NCI-H2196 treated with DMSO at 0.1 percent for 48 hours (cell line): ENCODE measurements at regions not wholly inside any gene's neighbourhood (a gene's known extent, or its start where the extent isn't known, plus 50 kb on each side); places are given as distances from the start of the nearest gene placed in this dataset.

Source experiments
- DNase-seq: peaks from one replicate; lab custom pipeline; 2025; ENCODE audit not compliant: unreplicated experiment; lab: John Stamatoyannopoulos, UW

GRCh38 chr9:86458191-86458855 is 104.1 kb upstream of the TUT7 start:
- no peak for DNase-seq

DNA sequence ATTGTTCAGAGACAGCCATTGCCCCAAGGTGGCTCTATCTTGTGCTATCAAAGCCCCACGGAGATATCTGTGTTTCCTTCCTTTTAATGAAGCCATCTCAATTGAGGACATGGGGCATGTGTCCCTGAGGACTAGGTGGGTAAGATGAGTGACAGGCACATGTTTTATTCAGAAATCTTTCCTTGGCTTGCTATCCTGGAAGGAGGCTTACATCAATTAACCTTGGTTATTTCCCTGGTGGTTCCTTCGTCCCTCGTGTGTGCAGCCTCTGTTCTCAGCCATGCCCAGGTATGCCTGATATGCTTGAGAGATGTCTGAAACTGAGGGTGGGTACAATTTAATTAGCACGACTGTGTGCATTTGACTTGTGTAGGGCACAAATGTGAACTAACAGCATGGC is 102.2 kb upstream of the TUT7 start:
- DNase-seq, result no peak

GRCh38 chr9:86454701-86455615 is 100.7 kb upstream of the TUT7 start:
- no peak for DNase-seq

GRCh38 chr9:86452201-86452828 is 98.1 kb upstream of the TUT7 start:
- DNase-seq, result no peak

GRCh38 chr9:86449246-86449645 is 95.0 kb upstream of the TUT7 start:
- no peak for DNase-seq

- no peak for DNase-seq
Observed at GRCh38 chr9:86445671-86446070, 91.5 kb upstream of the TUT7 start.

- DNase-seq, result no peak
Observed at GRCh38 chr9:86443992-86444391, 89.8 kb upstream of the TUT7 start.

DNA sequence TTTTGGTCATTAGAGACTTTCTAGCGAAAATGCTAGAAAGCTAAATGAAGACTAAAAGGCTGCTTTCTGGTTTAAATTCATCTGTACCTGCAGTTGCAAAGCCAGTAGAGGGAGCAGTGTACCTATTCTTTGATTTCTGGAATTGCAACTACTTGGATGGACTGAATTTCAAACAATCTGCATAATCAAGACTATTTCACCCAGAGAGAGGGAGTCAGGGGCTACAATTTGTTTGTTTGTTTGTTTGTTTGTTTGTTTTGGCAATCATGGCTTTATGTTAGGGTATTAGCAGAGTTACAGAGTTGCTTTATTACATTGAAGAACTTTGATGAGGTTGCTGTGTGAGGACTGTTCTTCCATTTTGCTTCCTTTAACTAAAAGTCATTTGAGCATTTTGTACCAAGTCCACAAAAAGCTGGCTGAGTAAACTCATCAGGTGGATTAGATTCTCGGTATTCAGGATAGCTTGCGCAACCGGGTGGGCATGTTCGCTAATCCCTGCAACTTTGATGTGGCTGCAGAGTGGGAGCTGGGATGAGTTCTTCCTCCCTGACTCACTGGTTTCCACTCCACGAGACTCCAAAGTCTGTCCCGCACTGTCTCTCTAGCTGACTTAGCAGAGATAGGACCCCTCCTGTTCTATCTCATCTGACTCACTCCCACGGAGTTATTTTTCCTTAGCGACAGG is 80.0 kb upstream of the TUT7 start:
- DNase-seq, result peak; percentile 39

DNA sequence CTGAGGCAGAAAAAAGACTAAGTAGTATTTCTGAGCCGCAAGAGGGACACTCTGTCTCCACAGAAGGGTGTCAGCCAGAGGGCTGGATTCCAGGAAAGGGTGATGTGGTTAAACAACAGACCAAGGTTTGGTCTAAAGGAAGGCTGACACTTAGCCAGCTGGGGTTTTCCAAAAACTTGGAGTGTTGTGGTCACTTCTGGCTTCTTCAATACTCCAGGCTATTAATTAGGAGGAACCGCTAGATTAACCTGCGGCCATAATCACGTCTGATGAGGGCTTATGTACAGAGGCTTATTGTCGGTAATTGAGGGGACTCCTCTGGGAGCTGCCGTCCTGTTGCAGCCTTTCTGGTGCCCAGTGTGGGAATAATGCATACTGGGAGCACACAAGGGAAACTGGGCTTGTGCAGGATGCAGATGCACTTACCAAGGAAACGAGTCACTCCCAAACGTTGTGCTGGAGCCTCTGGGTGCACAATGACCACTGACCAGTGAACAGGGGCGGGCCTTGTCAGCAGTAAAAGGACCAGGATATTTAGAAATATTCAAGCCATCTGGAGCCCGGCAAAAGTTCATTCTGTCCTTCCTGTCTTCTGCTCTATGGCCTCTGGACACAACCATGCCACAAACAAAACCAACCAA is 70.2 kb upstream of the TUT7 start:
- DNase-seq, result no peak

DNA sequence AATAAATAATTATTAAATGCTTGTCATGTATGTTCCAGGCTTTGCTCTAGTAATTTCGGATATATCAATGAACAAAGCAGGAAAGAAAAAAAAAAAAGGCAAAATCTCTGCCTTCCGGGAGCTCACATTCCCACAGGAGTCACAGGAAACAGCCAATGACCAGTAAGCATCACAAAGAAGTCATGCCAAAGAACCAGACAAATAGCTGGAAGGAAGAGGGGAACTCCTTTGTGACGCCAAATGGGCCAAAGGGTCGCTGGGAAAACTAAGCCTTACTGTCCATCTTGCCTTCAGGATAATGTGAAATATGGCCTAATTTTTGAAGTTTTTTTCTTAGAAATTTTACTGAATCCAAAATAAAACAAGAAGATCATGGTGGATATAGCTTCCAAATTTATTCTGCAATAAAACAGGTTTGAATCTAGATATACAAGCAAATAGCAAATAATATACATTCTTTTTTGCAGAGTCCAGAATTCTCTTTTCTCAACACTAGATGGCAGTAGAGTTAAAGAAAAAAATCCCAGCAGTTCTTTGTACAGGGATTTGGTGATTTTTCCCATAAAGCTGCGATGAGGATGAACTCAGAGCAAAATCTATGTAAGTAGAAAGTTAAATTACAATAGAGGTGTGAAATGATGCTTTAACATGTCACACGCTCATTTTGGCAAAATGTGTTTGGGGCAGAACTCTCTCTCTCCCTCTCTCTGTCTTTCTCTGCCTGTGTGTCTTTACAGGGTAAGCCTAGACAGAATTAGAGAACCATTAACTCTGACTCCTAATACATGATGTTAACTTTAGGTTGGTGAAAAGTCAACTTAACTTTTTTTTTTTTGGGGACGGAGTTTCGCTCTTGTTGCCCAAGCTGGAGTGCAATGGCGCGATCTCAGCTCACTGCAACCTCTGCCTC is 60.0 kb upstream of the TUT7 start:
- no peak for DNase-seq

- DNase-seq, result no peak
Observed at GRCh38 chr9:86410281-86410680, 56.1 kb upstream of the TUT7 start.

DNA sequence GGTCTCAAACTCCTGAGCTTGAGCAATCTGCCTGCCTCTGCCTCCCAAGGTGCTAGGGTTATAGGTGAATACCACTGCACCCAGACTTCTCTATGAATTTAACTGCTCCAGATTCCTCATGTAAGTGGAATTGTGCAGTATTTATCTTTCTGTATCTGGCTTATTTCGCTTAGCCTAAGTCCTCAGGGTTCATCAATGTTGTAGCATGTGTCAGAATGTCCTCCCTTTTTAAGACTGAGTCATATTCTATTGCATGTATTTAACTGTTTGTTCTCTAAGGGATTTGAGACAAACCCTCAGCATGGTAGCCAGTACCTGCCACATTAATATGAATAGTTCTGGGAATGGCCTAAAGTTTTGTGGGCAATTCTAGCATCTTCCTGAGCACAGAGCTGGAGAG is 53.9 kb upstream of the TUT7 start:
- DNase-seq, result no peak

DNA sequence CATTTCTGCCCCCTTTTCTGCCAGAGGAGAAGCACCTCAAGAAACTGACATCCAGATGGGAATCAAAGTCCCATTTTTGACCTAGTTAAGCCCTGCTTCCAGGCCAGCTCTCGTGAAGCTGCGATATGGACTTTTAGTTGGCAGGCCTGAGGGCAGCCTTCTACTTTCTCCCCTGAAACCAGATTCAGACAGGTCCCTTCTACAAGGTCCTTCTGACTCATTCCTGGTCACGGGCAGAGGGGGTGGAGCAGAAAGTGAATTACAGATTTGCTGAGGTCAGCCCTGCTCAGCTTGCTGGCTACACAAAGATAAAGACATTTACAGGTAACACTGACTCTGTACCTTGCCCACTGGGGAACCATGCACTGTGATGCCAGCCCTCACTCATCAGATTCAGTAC is 52.8 kb upstream of the TUT7 start:
- DNase-seq, result no peak

DNA sequence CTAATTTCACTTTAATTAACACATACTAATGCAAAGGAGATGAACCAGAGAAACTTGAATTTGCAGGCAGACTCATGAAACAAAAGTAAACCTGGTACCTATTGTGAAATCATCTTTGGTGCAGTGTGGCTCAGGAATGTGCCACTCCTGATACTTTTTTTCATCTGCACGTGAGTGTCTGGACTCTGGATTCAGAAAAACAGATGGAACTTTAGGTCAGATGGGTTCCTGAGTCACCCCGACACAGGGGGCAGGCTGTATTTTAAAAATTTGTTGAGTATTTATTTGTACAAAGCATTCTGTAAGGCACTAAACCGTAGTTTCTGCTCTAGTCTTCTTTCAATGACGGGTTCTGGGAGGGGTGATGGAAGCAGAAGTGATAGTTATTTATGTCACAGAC is 52.2 kb upstream of the TUT7 start:
- DNase-seq, result no peak

- DNase-seq, result no peak
Observed at GRCh38 chr9:86405926-86406325, 51.7 kb upstream of the TUT7 start.

DNA sequence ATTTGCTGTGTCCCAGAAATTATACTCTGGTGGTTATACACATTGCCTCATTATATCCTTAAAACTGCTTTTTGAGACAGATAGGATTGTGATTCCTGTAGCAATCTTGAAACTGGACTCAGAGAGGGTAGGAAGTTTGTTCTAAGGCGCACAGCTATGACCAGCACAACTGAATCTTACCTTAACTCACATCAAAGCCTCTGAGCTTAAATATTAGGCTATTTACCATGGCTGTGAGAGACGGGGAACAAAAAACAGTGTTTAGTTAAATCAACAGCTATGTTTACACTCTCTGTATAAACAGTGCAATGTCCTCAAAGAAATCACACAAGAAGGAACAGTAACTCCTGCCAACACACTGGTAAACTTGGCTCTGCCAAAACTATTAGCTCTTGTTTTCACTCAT is 50.9 kb upstream of the TUT7 start:
- no peak for DNase-seq
